HL-60 (cell line): ENCODE measurements at regions not wholly inside any gene's neighbourhood (a gene's known extent, or its start where the extent isn't known, plus 50 kb on each side); places are given as distances from the start of the nearest gene placed in this dataset.

Experiments used
- CTCF ChIP-seq: IDR thresholded peaks from one replicate; pipeline ENCODE4 v1.5.1; 2011; ENCODE audit warnings: low read length, control low read depth, inconsistent platforms; ENCODE audit not compliant: insufficient read depth
- REST ChIP-seq: IDR thresholded peaks from 2 replicates; pipeline ENCODE4 v1.6.1; 2012; ENCODE audit warnings: low read depth; ENCODE audit not compliant: insufficient replicate concordance

GRCh38 chr10:106179430-106179829, 985.1 kb downstream of the SORCS1 start:
- no peak for TF ChIP-seq CTCF
- TF ChIP-seq REST = no peak
